HEK293 (cell line): ENCODE measurements at regions not wholly inside any gene's neighbourhood (a gene's known extent, or its start where the extent isn't known, plus 50 kb on each side); places are given as distances from the start of the nearest gene placed in this dataset.
A peak's percentile ranks its signal among the peaks of the same experiment; 100 is the strongest.
"Not testable (repeated sequence)": the region's sequence is repeated elsewhere in the genome, so short reads cannot be mapped to it uniquely, and the experiment has no call there.

ENCODE experiments used
- CTCF ChIA-PET: fragments of 350-600 bp; formaldehyde crosslinking; extraction: SDS; loops from one replicate; lab custom pipeline; 2021; ENCODE audit warnings: antibody characterized with exemption; lab: Yijun Ruan, JAX
- POLR2A ChIA-PET: fragments of 300-600 bp; formaldehyde crosslinking; extraction: SDS; loops from one replicate; lab custom pipeline; 2020; ENCODE audit warnings: antibody characterized with exemption, inconsistent platforms; lab: Yijun Ruan, JAX
- H3K27ac ChIP-seq: fragments of 200-500 bp; sonication (Bioruptor generic); 2 replicates; pipeline ENCODE4 v1.5.1; 2014; ENCODE audit warnings: low read depth, low read length, control low read depth, inconsistent platforms; ENCODE audit errors: extremely low read depth
- H3K36me3 ChIP-seq, 2 experiments: fragments of 200-500 bp in 1 of 2; sonication (Bioruptor generic) in 1 of 2; 1 replicate in 1 of 2; 2 replicates in 1 of 2; pipeline ENCODE4 v1.5.1; 2014 to 2017; ENCODE audit warnings: inconsistent platforms in 2 of 2, low read length in 2 of 2; ENCODE audit not compliant: control insufficient read depth in 2 of 2, insufficient read depth in 1 of 2
- H3K4me1 ChIP-seq: fragments of 200-500 bp; sonication (Bioruptor generic); 2 replicates; pipeline ENCODE4 v1.5.1; 2014; ENCODE audit warnings: mild to moderate bottlenecking, low read length, inconsistent platforms; ENCODE audit not compliant: control insufficient read depth, insufficient read depth
- H3K4me3 ChIP-seq: 2 replicates; pipeline ENCODE4 v1.5.1; 2011; ENCODE audit warnings: low read depth, mild to moderate bottlenecking, control low read depth, low read length, moderate library complexity
- H3K9me3 ChIP-seq: fragments of 200-500 bp; sonication (Bioruptor generic); 2 replicates; pipeline ENCODE4 v1.5.1; 2014; ENCODE audit warnings: low read depth, low read length, inconsistent platforms; ENCODE audit not compliant: control insufficient read depth, insufficient read depth
- HOXA7 ChIP-seq: sonication (generic); formaldehyde crosslinking; IDR thresholded peaks from 2 replicates; pipeline ENCODE4 v1.8.1; 2022; ENCODE audit warnings: missing genetic modification reagents, borderline replicate concordance
- HOXD13 ChIP-seq: sonication (generic); formaldehyde crosslinking; IDR thresholded peaks from 2 replicates; pipeline ENCODE4 v1.8.0; 2022; ENCODE audit warnings: missing genetic modification reagents, borderline replicate concordance
- KLF8 ChIP-seq: fragments of 450-650 bp; formaldehyde crosslinking; IDR thresholded peaks from 2 replicates; pipeline ENCODE4 v1.5.1; 2016; ENCODE audit warnings: missing biosample characterization, missing genetic modification characterization
- KLF9 ChIP-seq: fragments of 450-650 bp; formaldehyde crosslinking; IDR thresholded peaks from 2 replicates; pipeline ENCODE4 v1.5.1; 2016; ENCODE audit warnings: missing biosample characterization, missing genetic modification characterization, low read depth
- PRDM6 ChIP-seq: fragments of 450-650 bp; formaldehyde crosslinking; IDR thresholded peaks from 2 replicates; pipeline ENCODE4 v1.5.1; 2017; ENCODE audit warnings: missing biosample characterization, missing genetic modification characterization
- REPIN1 ChIP-seq: fragments of 450-650 bp; formaldehyde crosslinking; IDR thresholded peaks from 2 replicates; pipeline ENCODE4 v1.5.1; 2017; ENCODE audit warnings: missing biosample characterization, missing genetic modification characterization, low read depth
- SALL2 ChIP-seq: fragments of 450-650 bp; formaldehyde crosslinking; IDR thresholded peaks from 2 replicates; pipeline ENCODE4 v1.5.0; 2017; ENCODE audit warnings: missing biosample characterization, mild to moderate bottlenecking, missing genetic modification characterization, borderline replicate concordance
- SETDB1 ChIP-seq: IDR thresholded peaks from one replicate; pipeline ENCODE4 v1.6.1; 2017; ENCODE audit warnings: mild to moderate bottlenecking, low read length, moderate library complexity, mixed read lengths; ENCODE audit not compliant: insufficient read length
- SP2 ChIP-seq: fragments of 450-650 bp; formaldehyde crosslinking; IDR thresholded peaks from 2 replicates; pipeline ENCODE4 v1.5.1; 2016; ENCODE audit warnings: missing biosample characterization, missing genetic modification characterization
- SP7 ChIP-seq: fragments of 450-650 bp; formaldehyde crosslinking; IDR thresholded peaks from 2 replicates; pipeline ENCODE4 v1.5.1; 2016; ENCODE audit warnings: missing biosample characterization, missing genetic modification characterization
- ZBTB21 ChIP-seq: fragments of 450-650 bp; formaldehyde crosslinking; IDR thresholded peaks from 2 replicates; pipeline ENCODE4 v1.5.1; 2017; ENCODE audit warnings: missing biosample characterization, missing genetic modification characterization
- ZNF138 ChIP-seq: fragments of 450-650 bp; formaldehyde crosslinking; IDR thresholded peaks from 2 replicates; pipeline ENCODE4 v1.5.1; 2016; ENCODE audit warnings: missing biosample characterization, missing genetic modification characterization, borderline replicate concordance
- ZNF211 ChIP-seq: fragments of 450-650 bp; formaldehyde crosslinking; IDR thresholded peaks from 2 replicates; pipeline ENCODE4 v1.5.1; 2016; ENCODE audit warnings: low read depth, missing biosample characterization, missing genetic modification characterization
- ZNF223 ChIP-seq: fragments of 450-650 bp; formaldehyde crosslinking; IDR thresholded peaks from 2 replicates; pipeline ENCODE4 v1.5.1; 2016; ENCODE audit warnings: missing biosample characterization, missing genetic modification characterization
- ZNF239 ChIP-seq: fragments of 450-650 bp; formaldehyde crosslinking; IDR thresholded peaks from 2 replicates; pipeline ENCODE4 v1.5.1; 2016; ENCODE audit warnings: missing biosample characterization, missing genetic modification characterization
- ZNF350 ChIP-seq: fragments of 450-650 bp; formaldehyde crosslinking; IDR thresholded peaks from 2 replicates; pipeline ENCODE4 v1.5.0; 2017; ENCODE audit warnings: missing biosample characterization, mild to moderate bottlenecking, missing genetic modification characterization
- ZNF366 ChIP-seq: fragments of 450-650 bp; formaldehyde crosslinking; conservative IDR thresholded peaks from 2 replicates; pipeline ENCODE4 v1.5.1; 2016; ENCODE audit warnings: missing biosample characterization, missing genetic modification characterization
- ZNF37A ChIP-seq: fragments of 450-650 bp; IDR thresholded peaks from 2 replicates; pipeline ENCODE4 v1.5.1; 2018; ENCODE audit warnings: missing biosample characterization, missing genetic modification characterization
- ZNF488 ChIP-seq: fragments of 450-650 bp; formaldehyde crosslinking; IDR thresholded peaks from 2 replicates; pipeline ENCODE4 v1.5.1; 2016; ENCODE audit warnings: missing biosample characterization, missing genetic modification characterization
- ZNF548 ChIP-seq: fragments of 450-650 bp; formaldehyde crosslinking; IDR thresholded peaks from 2 replicates; pipeline ENCODE4 v1.5.1; 2016; ENCODE audit warnings: missing biosample characterization, missing genetic modification characterization
- ZNF585B ChIP-seq: fragments of 450-650 bp; formaldehyde crosslinking; IDR thresholded peaks from 2 replicates; pipeline ENCODE4 v1.5.1; 2016; ENCODE audit warnings: missing biosample characterization, missing genetic modification characterization
- ZNF596 ChIP-seq: fragments of 450-650 bp; IDR thresholded peaks from 2 replicates; pipeline ENCODE4 v1.5.0; 2018; ENCODE audit warnings: missing biosample characterization, mild to moderate bottlenecking, missing genetic modification characterization, moderate library complexity
- ZNF629 ChIP-seq: fragments of 450-650 bp; formaldehyde crosslinking; IDR thresholded peaks from 2 replicates; pipeline ENCODE4 v1.5.1; 2017; ENCODE audit warnings: missing biosample characterization, missing genetic modification characterization
- ZNF677 ChIP-seq: fragments of 450-650 bp; IDR thresholded peaks from 2 replicates; pipeline ENCODE4 v1.5.0; 2018; ENCODE audit warnings: missing biosample characterization, mild to moderate bottlenecking, missing genetic modification characterization, moderate library complexity
- ZNF692 ChIP-seq: fragments of 450-650 bp; formaldehyde crosslinking; IDR thresholded peaks from 2 replicates; pipeline ENCODE4 v1.5.1; 2016; ENCODE audit warnings: missing biosample characterization, missing genetic modification characterization
- ZNF701 ChIP-seq: fragments of 450-650 bp; formaldehyde crosslinking; IDR thresholded peaks from 2 replicates; pipeline ENCODE4 v1.5.1; 2016; ENCODE audit warnings: missing biosample characterization, missing genetic modification characterization
- ZNF785 ChIP-seq: fragments of 450-650 bp; formaldehyde crosslinking; IDR thresholded peaks from 2 replicates; pipeline ENCODE4 v1.5.1; 2016; ENCODE audit warnings: missing biosample characterization, missing genetic modification characterization
- ZSCAN4 ChIP-seq: fragments of 450-650 bp; formaldehyde crosslinking; IDR thresholded peaks from 2 replicates; pipeline ENCODE4 v1.5.1; 2017; ENCODE audit warnings: missing biosample characterization, missing genetic modification characterization
- TF ChIP-seq, protein P1 (sequence below): fragments of 450-650 bp; formaldehyde crosslinking; IDR thresholded peaks from 2 replicates; pipeline ENCODE4 v1.5.1; 2016; ENCODE audit warnings: missing biosample characterization, missing genetic modification characterization

- H3K4me3 ChIP-seq: no peak overlapping the region
- ChIA-PET POLR2A (no interaction called here), CTCF (no interaction called here)
- H3K36me3 ChIP-seq: no peaks in the 10 kb centered on the region
- no peak overlapping the region for H3K27ac ChIP-seq
- H3K4me1 ChIP-seq: no peaks in the 10 kb centered on the region
- no peak for TF ChIP-seq ZNF701 (tag by site-specific recombination)
- no peak for TF ChIP-seq SP2
- no peak for TF ChIP-seq ZNF366 (tag by site-specific recombination)
- no peak for TF ChIP-seq ZNF223 (tag by site-specific recombination)
- TF ChIP-seq KLF8 (tag by site-specific recombination): no peak
- TF ChIP-seq ZNF785 (tag by site-specific recombination): no peak
- TF ChIP-seq ZNF350 (tag by site-specific recombination): no peak
- TF ChIP-seq ZNF677: no peak
- no peaks in the 10 kb centered on the region for H3K9me3 ChIP-seq
Measured at GRCh38 chr2:85945172-85945571, 56.4 kb upstream of the ST3GAL5 start.

DNA sequence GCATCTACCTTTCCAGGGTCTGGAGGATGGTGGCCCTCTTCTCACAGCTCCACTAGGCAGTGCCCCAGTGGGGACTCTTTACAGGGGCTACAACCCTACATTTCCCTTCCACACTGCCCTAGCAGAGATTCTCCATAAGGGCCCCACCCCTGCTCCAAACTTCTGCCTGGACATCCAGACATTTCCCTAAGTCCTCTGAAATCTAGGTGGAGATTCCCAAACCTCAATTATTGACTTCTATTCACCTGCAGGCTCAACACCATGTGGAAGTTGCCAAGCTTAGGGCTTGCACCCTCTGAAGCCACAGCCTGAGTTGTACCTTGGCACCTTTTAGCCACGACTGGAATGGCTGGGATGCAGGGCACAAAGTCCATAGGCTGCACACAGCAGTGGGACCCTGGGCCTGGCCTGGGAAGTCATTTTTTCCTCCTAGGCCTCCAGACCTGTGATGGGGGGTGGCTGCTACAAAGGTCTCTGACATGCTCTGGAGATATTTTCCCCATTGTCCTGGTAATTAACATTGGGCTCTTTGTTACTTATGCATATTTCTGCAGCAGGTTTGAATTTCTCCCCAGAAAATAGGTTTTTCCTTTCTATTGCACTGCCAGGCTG, 53.7 kb upstream of the ST3GAL5 start:
- POLR2A ChIA-PET: no interaction called here
- Histone ChIP-seq H3K4me1 (no peaks in the 10 kb centered on the region), H3K4me3 (no peak overlapping the region), H3K9me3 (no peaks in the 10 kb centered on the region), H3K36me3 (no peaks in the 10 kb centered on the region), H3K27ac (no peak overlapping the region)
- TF ChIP-seq ZSCAN4 (no peak), PRDM6 (tag by site-specific recombination) (no peak), ZNF692 (tag by site-specific recombination) (no peak), ZNF488 (no peak), SETDB1 (peak; percentile 64), ZNF211 (no peak), ZNF548 (no peak), REPIN1 (tag by site-specific recombination) (no peak), HOXD13 (no peak), ZNF585B (tag by site-specific recombination) (peak; percentile 95), ZNF596 (tag by site-specific recombination) (no peak), ZBTB21 (tag by site-specific recombination) (no peak), HOXA7 (no peak), ZNF629 (tag by site-specific recombination) (no peak), ZNF138 (tag by site-specific recombination) (no peak), SALL2 (no peak), ZNF37A (tag by site-specific recombination) (no peak), SP7 (tag by site-specific recombination) (no peak), KLF9 (no peak), ZNF239 (tag by site-specific recombination) (no peak)
- TF ChIP-seq, protein P1, sequence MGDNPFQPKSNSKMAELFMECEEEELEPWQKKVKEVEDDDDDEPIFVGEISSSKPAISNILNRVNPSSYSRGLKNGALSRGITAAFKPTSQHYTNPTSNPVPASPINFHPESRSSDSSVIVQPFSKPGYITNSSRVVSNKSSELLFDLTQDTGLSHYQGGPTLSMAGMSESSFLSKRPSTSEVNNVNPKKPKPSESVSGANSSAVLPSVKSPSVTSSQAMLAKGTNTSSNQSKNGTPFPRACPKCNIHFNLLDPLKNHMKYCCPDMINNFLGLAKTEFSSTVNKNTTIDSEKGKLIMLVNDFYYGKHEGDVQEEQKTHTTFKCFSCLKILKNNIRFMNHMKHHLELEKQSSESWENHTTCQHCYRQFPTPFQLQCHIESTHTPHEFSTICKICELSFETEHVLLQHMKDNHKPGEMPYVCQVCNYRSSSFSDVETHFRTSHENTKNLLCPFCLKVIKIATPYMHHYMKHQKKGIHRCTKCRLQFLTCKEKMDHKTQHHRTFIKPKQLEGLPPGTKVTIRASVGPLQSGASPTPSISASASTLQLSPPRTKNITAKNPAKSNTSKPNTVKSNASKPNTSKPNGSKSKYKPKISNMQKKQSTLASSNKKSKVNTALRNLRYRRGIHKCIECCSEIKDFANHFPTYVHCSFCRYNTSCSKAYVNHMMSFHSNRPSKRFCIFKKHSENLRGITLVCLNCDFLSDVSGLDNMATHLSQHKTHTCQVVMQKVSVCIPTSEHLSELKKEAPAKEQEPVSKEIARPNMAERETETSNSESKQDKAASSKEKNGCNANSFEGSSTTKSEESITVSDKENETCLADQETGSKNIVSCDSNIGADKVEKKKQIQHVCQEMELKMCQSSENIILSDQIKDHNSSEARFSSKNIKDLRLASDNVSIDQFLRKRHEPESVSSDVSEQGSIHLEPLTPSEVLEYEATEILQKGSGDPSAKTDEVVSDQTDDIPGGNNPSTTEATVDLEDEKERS: 0 out of 2 replicates have a peak, but pooled peaks have one; percentile 24
- CTCF ChIA-PET: no interaction called here

DNA sequence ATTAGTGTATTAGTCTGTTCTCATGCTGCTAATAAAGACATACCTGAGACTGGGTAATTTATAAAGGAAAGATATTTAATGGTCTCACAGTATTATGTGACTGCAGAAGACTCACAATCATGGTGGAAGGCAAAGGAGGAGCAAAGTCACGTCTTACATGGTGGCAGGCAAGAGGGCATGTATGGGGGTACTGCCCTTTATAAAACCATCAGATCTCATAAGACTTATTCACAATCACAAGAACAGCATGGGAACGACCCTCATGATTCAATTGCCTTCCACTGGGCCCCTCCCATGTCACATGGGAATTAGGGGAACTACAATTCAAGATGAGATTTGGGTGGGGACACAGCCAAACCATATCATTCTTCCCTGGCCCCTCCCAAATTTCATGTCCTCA, 52.7 kb upstream of the ST3GAL5 start:
- H3K9me3 ChIP-seq, H3K36me3 ChIP-seq, POLR2A ChIA-PET, H3K4me3 ChIP-seq, H3K4me1 ChIP-seq, CTCF ChIA-PET, H3K27ac ChIP-seq: not testable (repeated sequence)
